ENCODE measurements at regions not wholly inside any gene's neighbourhood (a gene's known extent, or its start where the extent isn't known, plus 50 kb on each side); places are given as distances from the start of the nearest gene placed in this dataset.

DNA sequence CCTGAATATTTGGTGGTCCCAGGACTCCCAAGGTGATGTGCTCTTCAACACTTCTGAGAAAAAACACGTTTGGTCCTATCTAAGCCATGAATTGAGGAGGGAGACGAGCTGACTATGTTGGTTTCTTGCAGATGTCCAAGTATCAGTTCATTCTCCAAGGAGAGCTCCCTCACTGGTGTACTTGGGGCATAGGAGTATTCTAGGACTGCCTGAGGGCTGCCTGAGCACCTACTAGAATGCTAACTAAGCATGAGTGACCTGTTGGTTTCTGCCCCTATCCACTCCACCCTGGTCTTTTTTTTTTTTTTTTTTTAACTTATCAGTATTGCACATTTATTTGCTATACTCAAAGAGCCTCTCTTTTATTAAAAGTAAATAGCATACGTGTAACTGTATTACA is 200.5 kb upstream of the FANCL start:
- TF ChIP-seq POLR2A (IDR thresholded peaks at IDR 0.05) = no peak
- TF ChIP-seq, protein P1, sequence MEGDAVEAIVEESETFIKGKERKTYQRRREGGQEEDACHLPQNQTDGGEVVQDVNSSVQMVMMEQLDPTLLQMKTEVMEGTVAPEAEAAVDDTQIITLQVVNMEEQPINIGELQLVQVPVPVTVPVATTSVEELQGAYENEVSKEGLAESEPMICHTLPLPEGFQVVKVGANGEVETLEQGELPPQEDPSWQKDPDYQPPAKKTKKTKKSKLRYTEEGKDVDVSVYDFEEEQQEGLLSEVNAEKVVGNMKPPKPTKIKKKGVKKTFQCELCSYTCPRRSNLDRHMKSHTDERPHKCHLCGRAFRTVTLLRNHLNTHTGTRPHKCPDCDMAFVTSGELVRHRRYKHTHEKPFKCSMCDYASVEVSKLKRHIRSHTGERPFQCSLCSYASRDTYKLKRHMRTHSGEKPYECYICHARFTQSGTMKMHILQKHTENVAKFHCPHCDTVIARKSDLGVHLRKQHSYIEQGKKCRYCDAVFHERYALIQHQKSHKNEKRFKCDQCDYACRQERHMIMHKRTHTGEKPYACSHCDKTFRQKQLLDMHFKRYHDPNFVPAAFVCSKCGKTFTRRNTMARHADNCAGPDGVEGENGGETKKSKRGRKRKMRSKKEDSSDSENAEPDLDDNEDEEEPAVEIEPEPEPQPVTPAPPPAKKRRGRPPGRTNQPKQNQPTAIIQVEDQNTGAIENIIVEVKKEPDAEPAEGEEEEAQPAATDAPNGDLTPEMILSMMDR (IDR thresholded peaks at IDR 0.05) = no peak

Measured in transverse colon (tissue), 3 donors.